SW 1271 (cell line): ENCODE measurements at regions not wholly inside any gene's neighbourhood (a gene's known extent, or its start where the extent isn't known, plus 50 kb on each side); places are given as distances from the start of the nearest gene placed in this dataset.
"Not testable (repeated sequence)": the region's sequence is repeated elsewhere in the genome, so short reads cannot be mapped to it uniquely, and the experiment has no call there.

ENCODE experiments used
- DNase-seq, 2 experiments: peaks; one replicate each; lab custom pipeline; 2025; lab: John Stamatoyannopoulos, UW

GRCh38 chr14:87815121-87815520 lies 177.9 kb downstream of the GALC start:
- no peak for DNase-seq

DNA sequence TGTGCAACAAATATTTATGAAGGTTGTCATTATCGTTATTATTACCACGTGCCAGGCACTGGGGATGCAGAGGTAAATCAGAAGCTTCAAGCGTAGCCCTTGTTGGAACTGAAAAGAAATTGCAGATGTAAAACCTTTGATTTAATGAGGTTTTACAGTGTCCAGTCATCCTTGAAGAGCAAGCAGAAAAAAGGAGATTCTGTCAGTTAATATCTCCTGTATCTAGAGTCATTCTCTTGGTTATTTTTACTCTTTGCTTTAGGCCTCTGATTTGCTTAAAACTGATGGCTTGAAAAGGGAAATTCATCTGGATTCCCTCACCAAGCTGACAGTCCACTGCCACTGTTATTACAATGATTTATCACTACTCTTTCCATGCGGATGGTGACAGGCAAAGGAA lies 179.3 kb downstream of the GALC start:
- no peak for DNase-seq

DNA sequence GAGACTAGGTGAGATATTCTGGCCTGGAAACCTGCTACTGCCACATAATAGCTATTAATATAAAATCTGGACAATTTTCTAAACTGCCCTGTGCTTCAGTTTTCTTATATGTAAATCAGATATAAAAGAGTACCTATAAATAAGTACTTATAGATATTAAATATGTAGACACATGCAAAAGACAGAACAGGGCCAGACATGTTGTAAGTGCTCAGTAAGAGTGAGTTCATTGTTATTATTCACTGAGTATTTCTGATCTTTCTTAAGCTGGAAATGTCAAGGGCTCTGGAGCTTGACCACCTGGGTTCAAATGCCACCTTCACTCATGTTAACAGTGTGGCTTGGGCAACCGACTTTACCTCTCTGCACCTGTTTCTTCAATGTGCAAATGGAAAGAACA lies 179.8 kb downstream of the GALC start:
- no peak for DNase-seq

DNA sequence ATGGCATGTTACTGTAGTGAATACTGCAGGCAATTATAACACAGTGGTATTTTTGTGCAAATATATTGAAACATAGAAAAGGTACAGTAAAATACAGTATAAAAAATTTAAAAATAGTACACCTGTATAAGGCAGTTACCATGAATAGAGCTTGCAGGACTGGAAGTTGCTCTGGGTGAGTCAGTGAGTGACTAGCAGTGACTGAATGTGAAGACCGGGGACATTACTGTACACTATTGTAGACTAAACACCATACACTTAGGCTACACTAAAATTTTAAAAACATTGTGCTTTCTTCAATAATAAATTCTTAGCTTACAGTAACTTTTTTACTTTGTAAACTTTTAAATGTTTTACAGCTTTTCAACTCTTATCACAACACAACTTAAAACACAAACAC lies 181.7 kb downstream of the GALC start:
- no peak for DNase-seq

GRCh38 chr14:87810711-87811110 lies 182.3 kb downstream of the GALC start:
- DNase-seq, result no peak

GRCh38 chr14:87809261-87809660 lies 183.7 kb downstream of the GALC start:
- DNase-seq, result no peak

DNA sequence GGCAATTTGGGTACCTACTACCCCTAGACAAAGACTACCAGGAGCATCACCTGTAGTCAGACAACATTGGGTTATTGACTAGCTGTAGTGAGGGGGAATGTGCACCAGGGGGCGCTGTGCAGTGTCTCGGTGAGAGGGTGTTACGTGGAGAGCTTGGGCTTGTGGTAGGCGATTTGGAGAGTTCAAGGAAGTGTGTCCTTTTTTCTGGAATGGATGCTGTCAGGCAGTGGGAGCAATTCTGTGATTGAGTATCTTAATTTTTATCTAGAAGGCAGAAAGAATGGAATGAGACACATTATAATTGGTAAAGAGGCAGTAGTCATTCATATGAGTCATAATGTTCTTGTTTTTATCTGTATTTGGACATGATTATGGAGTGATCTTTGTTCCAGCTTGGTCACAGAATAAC lies 187.7 kb downstream of the GALC start:
- no peak for DNase-seq

- no peak for DNase-seq
Measured at GRCh38 chr14:87800216-87800615, 192.8 kb downstream of the GALC start.

DNA sequence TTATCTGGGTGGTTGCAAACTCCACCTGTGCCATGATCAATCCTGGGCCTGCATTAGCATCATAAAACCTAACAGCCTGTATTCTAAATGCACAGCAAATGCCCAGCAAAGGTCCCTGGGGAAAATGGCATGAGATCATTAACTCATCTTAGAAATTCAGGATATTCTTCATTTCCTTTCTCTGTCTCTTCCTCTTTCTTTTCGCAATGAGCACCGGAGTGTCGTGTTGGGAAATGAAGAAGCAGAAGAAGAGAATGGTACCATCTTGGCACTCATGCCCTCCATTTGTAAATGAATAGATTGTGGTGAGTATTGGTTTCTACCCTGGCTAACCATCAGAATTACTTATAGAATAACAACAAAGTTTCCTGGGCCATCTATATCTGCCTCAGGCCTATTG lies 193.6 kb downstream of the GALC start:
- DNase-seq, result no peak

- no peak for DNase-seq
Measured at GRCh38 chr14:87797001-87797400, 196.0 kb downstream of the GALC start.

GRCh38 chr14:87794561-87794960 lies 198.4 kb downstream of the GALC start:
- DNase-seq, result no peak

GRCh38 chr14:87785897-87786296 lies 207.1 kb downstream of the GALC start:
- no peak for DNase-seq

GRCh38 chr14:87784386-87784785 lies 208.6 kb downstream of the GALC start:
- no peak for DNase-seq

DNA sequence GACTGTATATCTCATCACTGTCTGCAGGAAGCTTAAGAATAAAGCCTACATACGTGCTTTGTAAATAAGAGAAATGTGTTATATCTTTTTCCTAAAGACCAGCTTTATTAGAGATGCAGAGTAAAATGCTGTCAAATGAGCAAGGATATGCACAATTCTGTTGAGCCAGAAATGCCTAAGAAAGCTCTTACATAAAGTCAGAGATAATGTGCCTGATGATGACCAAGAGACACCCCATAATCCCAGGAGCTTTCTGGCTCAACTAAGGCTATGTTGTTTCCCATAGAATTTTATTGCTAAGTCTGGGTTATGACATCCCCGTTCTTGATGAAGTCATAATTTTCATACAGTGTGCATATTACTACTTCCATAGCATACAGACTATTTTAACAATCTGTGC lies 209.9 kb downstream of the GALC start:
- DNase-seq, result no peak

DNA sequence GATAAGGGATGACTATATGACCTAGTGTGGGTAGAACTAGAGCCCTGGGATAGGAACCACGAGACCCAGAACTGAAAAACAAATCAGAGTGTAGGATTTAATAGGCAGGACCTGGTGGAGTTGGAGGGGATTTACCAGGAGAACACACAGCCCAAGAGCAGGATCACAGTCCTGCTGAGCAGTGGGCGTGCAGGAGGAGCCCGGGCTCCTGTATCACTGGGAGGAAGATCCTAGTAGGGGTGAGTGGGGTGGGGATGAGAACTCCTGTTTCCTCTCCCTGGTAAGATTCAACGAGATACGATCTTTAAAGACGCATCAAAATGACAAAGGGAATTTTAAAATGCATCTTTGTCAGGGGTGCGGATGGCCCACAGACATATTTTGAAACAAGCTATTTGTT lies 220.1 kb downstream of the GALC start:
- no peak for DNase-seq

DNA sequence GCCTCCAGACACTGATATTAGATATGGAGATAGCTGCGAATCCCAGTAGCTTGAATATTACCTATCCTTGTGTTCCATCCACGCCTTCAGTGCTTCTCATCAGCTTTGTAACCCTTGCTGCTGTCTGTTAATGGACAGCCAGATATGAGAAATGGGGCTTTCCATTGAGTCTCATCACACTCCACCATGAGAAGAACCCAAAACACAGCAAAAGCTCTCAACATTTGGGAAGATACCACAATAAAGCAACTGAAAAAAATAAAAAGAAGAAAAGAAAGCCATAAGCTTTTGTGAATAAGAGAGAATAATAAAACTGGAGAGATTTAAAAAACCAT lies 225.4 kb downstream of the GALC start:
- no peak for DNase-seq

DNA sequence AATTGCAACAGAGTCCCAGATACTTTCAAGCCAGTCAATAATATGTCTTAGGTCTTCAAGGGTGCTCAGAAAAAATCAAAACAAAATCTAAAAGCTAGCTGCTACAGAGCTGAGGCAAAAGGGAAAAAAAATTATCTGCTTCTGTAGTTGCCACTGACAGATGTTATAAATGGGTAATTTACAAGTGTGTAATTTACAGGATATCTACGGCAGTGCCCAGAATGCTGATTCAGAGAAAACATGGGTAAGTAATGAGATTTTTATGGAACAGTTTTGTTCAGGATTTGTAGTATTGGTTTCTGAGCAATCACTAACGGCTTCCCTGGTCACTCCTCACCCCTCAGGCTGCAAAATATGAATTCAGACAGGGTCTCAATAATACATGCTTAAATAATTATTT lies 234.1 kb downstream of the GALC start:
- DNase-seq, result no peak

DNA sequence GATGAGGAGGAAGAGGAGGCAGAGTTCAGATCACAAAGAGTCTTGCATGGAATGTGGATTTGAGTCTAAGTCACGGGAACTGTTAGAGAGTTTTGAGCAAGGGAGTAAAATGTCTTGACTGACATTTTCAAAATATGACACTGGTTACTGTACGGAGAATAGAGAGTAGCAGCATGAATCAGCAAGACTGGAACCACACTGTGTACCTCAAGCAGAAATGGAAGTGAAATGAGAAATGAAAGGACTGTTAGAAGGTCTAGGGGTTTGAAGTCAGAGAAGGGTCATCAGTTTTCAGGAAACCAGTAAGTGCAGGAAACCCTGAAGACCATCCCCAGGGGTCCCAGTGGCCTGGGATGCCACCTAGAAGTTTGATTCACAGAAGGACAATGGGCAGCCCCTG lies 236.3 kb downstream of the GALC start:
- DNase-seq, result no peak

DNA sequence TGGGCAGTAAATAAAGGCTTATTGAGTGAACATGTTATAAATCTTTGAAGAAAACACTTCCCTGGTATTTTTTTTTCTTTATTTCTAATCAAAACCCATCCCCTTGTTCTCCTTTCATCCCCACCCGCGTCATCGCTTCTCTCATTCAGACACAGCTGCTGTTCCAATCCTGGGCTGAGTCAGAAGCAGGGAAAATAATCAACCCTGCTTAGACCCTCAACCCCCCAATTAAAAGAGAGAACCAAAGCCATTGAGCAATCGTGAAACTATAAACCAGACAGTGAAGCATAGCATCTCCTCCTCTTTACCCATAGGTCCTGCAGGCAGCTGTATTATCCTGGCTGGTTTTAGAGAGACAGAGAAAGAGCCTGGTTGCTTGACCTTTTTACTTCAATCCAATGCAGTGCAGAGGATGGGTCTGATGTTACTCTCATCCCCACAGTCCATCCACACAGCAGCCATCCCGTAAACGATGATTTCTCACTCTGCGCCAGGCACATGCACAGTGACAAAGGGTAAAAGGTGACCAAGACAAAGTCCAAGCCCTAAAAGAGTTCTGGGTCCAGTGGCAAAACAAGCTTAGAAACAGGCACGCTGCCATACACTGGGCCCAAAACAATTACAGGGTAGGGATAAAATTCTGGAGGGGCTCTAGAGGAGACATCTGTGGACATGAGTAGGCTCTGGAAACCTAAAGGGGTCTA lies 238.3 kb downstream of the GALC start:
- DNase-seq, result no peak

DNA sequence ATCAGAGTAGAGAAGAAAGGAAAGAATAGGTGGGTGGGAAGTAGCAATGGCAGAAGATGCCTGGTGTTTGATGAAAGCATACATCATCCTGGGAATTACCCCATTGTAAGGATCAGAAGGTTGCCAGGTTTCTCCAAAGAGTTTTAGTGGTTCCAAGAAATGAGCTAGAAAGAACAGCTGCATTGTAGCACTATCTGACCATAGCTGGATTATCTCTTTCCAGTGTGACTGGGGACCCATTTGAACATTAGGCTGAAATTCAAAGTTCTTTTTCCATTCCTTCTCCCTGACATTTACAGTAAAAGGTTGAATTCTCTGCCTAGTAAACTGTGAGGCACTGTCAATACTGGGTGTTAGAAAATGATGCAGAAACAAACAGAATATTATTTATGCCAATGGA lies 244.4 kb downstream of the GALC start:
- no peak for DNase-seq

- DNase-seq, result peak in 1 of 2 experiments; percentile 6
Measured at GRCh38 chr14:87745507-87746118, 247.4 kb downstream of the GALC start.

DNA sequence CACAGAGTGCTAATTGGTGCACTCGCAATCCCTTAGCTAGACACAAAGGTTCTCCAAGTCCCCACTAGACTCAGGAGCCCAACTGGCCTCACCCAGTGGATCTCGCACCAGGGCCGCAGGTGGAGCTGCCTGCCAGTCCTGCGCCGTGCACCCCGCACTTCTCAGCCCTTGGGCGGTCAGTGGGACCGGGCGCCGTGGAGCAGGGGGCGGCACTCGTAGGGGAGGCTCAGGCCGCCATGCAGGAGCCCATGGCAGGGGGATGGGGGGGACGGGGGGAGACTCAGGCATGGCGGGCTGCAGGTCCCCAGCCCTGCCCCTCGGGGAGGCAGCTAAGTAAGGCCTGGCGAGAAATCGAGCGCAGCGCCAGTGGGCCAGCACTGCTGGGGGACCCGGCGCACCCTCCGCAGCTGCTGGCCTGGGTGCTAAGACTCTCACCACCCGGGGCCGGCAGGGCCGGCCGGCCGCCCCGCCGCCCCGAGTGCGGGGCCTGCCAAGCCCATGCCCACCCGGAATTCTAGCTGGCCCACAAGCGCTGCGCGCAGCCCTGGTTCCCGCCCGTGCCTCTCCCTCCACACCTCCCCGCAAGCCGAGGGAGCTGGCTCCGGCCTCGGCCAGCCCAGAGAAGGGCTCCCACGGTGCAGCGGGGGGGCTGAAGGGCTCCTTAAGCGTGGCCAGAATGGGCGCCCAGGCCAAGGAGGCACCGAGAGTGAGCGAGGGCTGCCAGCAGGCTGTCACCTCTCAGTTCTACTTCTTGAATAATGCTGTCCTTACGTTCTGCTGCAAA lies 258.2 kb downstream of the GALC start:
- not testable (repeated sequence) for DNase-seq

DNA sequence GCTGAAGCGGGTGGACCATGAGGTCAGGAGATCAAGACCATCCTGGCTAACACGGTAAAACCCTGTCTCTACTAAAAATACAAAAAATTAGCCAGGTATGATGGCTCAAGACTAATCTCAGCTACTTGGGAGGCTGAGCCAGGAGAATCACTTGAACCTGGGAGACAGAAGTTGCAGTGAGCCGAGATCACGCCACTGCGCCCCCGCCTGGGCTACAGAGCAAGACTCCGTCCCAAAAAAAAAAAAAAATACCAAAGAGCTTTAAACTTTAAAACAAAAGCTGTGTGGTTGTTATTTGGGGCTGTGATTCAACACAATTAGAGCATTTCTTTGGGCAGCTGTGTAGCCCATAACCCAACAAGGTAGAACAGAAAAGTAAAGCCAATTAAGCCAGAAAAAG lies 259.9 kb downstream of the GALC start:
- DNase-seq, result not testable (repeated sequence)
